Progenitor cell of endocrine pancreas (in vitro differentiated cells): ENCODE measurements at regions not wholly inside any gene's neighbourhood (a gene's known extent, or its start where the extent isn't known, plus 50 kb on each side); places are given as distances from the start of the nearest gene placed in this dataset.

Experiments used
- DNase-seq: peaks from one replicate; pipeline ENCODE4 v3.0.0; 2021; ENCODE audit warnings: low spot score; ENCODE audit not compliant: unreplicated experiment
- H3K27ac Mint-ChIP-seq: 2 replicates; pipeline ENCODE4 v1.8.0; 2021; ENCODE audit warnings: mild to moderate bottlenecking, moderate library complexity, mixed read lengths
- H3K27me3 Mint-ChIP-seq: 2 replicates; pipeline ENCODE4 v1.8.0; 2021; ENCODE audit warnings: mixed read lengths
- H3K36me3 Mint-ChIP-seq: 2 replicates; pipeline ENCODE4 v1.8.0; 2022; ENCODE audit warnings: mixed read lengths; ENCODE audit not compliant: insufficient read depth
- H3K4me1 Mint-ChIP-seq: 2 replicates; pipeline ENCODE4 v1.8.0; 2021; ENCODE audit warnings: low read depth, mixed read lengths
- H3K4me3 Mint-ChIP-seq: 2 replicates; pipeline ENCODE4 v1.8.0; 2021; ENCODE audit warnings: low read depth, mild to moderate bottlenecking, moderate library complexity, mixed read lengths
- H3K9me3 Mint-ChIP-seq: 2 replicates; pipeline ENCODE4 v1.8.0; 2021; ENCODE audit warnings: low read depth, mixed read lengths
- CTCF ChIP-seq: fragments of 200-600 bp; sonication (generic); IDR thresholded peaks from one replicate; pipeline ENCODE4 v1.5.0; 2021; ENCODE audit warnings: antibody characterized with exemption, mild to moderate bottlenecking; ENCODE audit not compliant: unreplicated experiment

- no peak for TF ChIP-seq CTCF
- H3K36me3 Mint-ChIP-seq: peaks cover 2% of the 10 kb centered on the region
- DNase-seq: no peak
- H3K27me3 Mint-ChIP-seq: no peaks in the 10 kb centered on the region
- H3K9me3 Mint-ChIP-seq: peaks cover 54% of the 10 kb centered on the region
- H3K4me1 Mint-ChIP-seq: no peaks in the 10 kb centered on the region
- no peak overlapping the region for H3K27ac Mint-ChIP-seq
- no peak overlapping the region for H3K4me3 Mint-ChIP-seq
These were observed 175.0 kb downstream of the CBLN4 start for GRCh38 chr20:55830121-55830827.

- peaks cover 45% of the 10 kb centered on the region for H3K9me3 Mint-ChIP-seq
- H3K4me3 Mint-ChIP-seq: no peak overlapping the region
- no peak overlapping the region for H3K27ac Mint-ChIP-seq
- H3K4me1 Mint-ChIP-seq: no peaks in the 10 kb centered on the region
- no peak for TF ChIP-seq CTCF
- no peak for DNase-seq
- H3K27me3 Mint-ChIP-seq: no peaks in the 10 kb centered on the region
- H3K36me3 Mint-ChIP-seq: peaks cover 2% of the 10 kb centered on the region
These were observed 200.2 kb downstream of the CBLN4 start for GRCh38 chr20:55805138-55805537.

GRCh38 chr20:55800552-55801245 lies 204.6 kb downstream of the CBLN4 start:
- peaks cover 2% of the 10 kb centered on the region for H3K36me3 Mint-ChIP-seq
- H3K27ac Mint-ChIP-seq: no peak overlapping the region
- no peaks in the 10 kb centered on the region for H3K4me1 Mint-ChIP-seq
- no peak for TF ChIP-seq CTCF
- no peak for DNase-seq
- H3K4me3 Mint-ChIP-seq: no peak overlapping the region
- no peaks in the 10 kb centered on the region for H3K27me3 Mint-ChIP-seq
- peaks cover 61% of the 10 kb centered on the region for H3K9me3 Mint-ChIP-seq

DNA sequence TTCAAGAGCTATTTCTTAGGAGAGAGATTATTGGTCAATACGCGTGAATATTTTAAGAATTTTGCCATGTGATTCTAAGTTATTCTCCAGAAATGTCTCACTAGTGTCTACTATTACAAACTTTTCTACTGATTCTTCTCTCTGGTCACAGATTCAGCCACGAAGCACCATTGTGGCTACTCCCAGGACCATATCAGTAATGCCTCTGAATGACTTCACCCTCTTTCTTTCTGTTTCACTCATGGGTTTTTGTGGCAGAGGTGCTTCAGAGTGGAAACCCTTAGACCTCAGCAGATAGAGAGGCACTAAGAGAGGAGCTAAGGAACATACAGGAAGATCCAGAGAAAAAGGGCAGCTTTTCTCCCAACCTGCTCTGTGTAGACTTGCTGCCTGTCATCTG lies 211.3 kb downstream of the CBLN4 start:
- no peak for TF ChIP-seq CTCF
- H3K27ac Mint-ChIP-seq: no peak overlapping the region
- H3K9me3 Mint-ChIP-seq: peaks cover 69% of the 10 kb centered on the region
- no peaks in the 10 kb centered on the region for H3K4me1 Mint-ChIP-seq
- no peak for DNase-seq
- H3K36me3 Mint-ChIP-seq: no peaks in the 10 kb centered on the region
- no peak overlapping the region for H3K4me3 Mint-ChIP-seq
- H3K27me3 Mint-ChIP-seq: no peaks in the 10 kb centered on the region

- Mint-ChIP-seq H3K27me3 (no peaks in the 10 kb centered on the region), H3K4me3 (no peak overlapping the region), H3K9me3 (peaks cover 64% of the 10 kb centered on the region), H3K36me3 (no peaks in the 10 kb centered on the region), H3K4me1 (no peaks in the 10 kb centered on the region), H3K27ac (no peak overlapping the region)
- no peak for TF ChIP-seq CTCF
- DNase-seq: no peak
These were observed 213.3 kb downstream of the CBLN4 start for GRCh38 chr20:55792049-55792448.
